NT2/D1 (cell line): ENCODE measurements at regions not wholly inside any gene's neighbourhood (a gene's known extent, or its start where the extent isn't known, plus 50 kb on each side); places are given as distances from the start of the nearest gene placed in this dataset.
"Not testable (repeated sequence)": the region's sequence is repeated elsewhere in the genome, so short reads cannot be mapped to it uniquely, and the experiment has no call there.

Experiments
- DNase-seq: peaks from one replicate; pipeline ENCODE4 v3.0.0-alpha.2; 2011; ENCODE audit warnings: low read depth, low spot score
- H3K27me3 ChIP-seq: 2 replicates; pipeline ENCODE4 v1.6.0; 2011; ENCODE audit warnings: mild to moderate bottlenecking; ENCODE audit not compliant: insufficient read length, insufficient read depth
- H3K36me3 ChIP-seq: 2 replicates; pipeline ENCODE4 v1.6.1; 2011; ENCODE audit warnings: mild to moderate bottlenecking, low read length, mixed read lengths; ENCODE audit not compliant: insufficient read depth, insufficient read length
- H3K4me1 ChIP-seq: 2 replicates; pipeline ENCODE4 v1.5.1; 2011; ENCODE audit not compliant: insufficient read depth, insufficient read length
- H3K4me3 ChIP-seq: 2 replicates; pipeline ENCODE4 v1.5.1; 2011; ENCODE audit warnings: low read depth; ENCODE audit not compliant: insufficient read length
- H3K9ac ChIP-seq: 2 replicates; pipeline ENCODE4 v1.6.0; 2011; ENCODE audit warnings: low read depth; ENCODE audit not compliant: insufficient read length
- H3K9me3 ChIP-seq: 2 replicates; pipeline ENCODE4 v1.5.1; 2011; ENCODE audit warnings: mild to moderate bottlenecking, low read length; ENCODE audit not compliant: insufficient read depth
- SUZ12 ChIP-seq: IDR thresholded peaks from 2 replicates; pipeline ENCODE4 v1.6.1; 2011; ENCODE audit not compliant: insufficient read length, insufficient read depth; ENCODE audit errors: extremely low read depth
- YY1 ChIP-seq: IDR thresholded peaks from 2 replicates; pipeline ENCODE4 v1.6.1; 2011; ENCODE audit not compliant: insufficient read length, insufficient read depth
- ZNF274 ChIP-seq: IDR thresholded peaks from 2 replicates; pipeline ENCODE4 v1.6.1; 2011; ENCODE audit warnings: mild to moderate bottlenecking, low read depth, low read length

DNA sequence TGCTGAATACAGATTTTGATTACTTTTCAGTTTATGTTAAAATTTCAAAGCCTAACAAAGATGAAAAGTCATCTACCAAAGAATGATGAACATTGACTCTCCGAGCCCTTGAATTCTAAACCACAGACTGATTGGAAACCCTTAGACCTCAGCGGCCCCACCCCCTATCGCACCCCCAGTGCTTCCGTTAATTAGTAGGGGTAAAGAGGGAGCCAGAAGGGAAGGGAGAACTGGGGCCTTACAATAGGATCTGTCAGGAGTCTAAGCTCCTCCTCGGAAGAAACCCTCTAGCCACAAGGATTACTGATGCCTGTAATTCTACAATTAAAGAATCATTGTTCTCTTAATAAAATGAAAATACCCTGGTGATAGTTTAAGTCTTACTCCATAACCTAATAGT lies 79.7 kb upstream of the JARID2 start:
- no peak for DNase-seq
- TF ChIP-seq YY1 (no peak), SUZ12 (no peak), ZNF274 (no peak)
- no peak overlapping the region for H3K4me3 ChIP-seq

DNA sequence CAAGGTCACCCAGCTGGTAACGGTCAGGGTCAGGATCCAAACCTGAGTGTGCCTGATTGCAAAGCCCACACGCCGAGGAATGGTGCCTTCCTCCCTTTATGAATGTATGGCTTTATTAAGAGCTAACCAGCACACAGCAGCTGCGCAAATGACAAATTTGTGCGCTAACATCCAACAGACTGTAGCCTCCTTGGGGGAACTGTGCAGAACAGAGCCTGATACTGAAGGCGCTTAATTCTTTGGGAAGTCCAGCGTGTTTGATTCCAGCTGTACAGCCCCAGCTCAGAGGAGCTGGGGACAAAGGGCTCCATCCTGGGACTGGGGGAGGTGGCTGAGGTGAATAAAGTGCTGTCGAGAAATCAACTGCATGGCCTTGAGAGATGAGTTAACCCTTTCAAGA lies 75.7 kb upstream of the JARID2 start:
- no peak overlapping the region for H3K9ac ChIP-seq
- H3K9me3 ChIP-seq: no peaks in the 10 kb centered on the region
- no peak overlapping the region for H3K4me3 ChIP-seq
- no peaks in the 10 kb centered on the region for H3K27me3 ChIP-seq
- no peaks in the 10 kb centered on the region for H3K4me1 ChIP-seq
- TF ChIP-seq YY1: no peak
- no peak for TF ChIP-seq ZNF274
- TF ChIP-seq SUZ12: no peak
- no peaks in the 10 kb centered on the region for H3K36me3 ChIP-seq
- DNase-seq: no peak

More for the DNA sequence above, 79.7 kb upstream of the JARID2 start:
- Histone ChIP-seq H3K4me1 (no peaks in the 10 kb centered on the region), H3K9me3 (no peaks in the 10 kb centered on the region), H3K27me3 (no peaks in the 10 kb centered on the region), H3K36me3 (no peaks in the 10 kb centered on the region), H3K9ac (no peak overlapping the region)

DNA sequence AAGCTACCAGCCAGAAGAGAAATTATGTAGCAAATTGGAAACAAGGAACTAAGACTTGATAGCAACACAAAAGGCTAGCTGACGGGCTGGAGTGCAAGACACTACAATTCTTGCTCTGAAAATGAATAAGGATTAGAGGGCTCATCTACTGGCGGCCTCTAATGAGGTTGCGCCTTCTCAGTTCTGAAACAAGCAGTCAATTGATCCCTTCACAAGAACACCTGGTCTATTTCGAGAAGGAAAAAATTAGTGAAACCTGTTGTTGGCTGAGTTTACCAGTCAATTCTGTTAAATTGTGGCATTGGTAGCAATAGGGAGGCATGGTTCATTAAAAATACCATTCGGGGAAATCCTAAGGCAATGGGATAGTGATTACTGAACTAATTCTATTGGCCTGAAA lies 74.8 kb upstream of the JARID2 start:
- Histone ChIP-seq H3K9me3 (no peaks in the 10 kb centered on the region), H3K4me1 (no peaks in the 10 kb centered on the region), H3K27me3 (no peaks in the 10 kb centered on the region), H3K4me3 (no peak overlapping the region), H3K36me3 (no peaks in the 10 kb centered on the region), H3K9ac (no peak overlapping the region)
- DNase-seq: no peak
- TF ChIP-seq ZNF274 (no peak), SUZ12 (no peak), YY1 (no peak)

DNA sequence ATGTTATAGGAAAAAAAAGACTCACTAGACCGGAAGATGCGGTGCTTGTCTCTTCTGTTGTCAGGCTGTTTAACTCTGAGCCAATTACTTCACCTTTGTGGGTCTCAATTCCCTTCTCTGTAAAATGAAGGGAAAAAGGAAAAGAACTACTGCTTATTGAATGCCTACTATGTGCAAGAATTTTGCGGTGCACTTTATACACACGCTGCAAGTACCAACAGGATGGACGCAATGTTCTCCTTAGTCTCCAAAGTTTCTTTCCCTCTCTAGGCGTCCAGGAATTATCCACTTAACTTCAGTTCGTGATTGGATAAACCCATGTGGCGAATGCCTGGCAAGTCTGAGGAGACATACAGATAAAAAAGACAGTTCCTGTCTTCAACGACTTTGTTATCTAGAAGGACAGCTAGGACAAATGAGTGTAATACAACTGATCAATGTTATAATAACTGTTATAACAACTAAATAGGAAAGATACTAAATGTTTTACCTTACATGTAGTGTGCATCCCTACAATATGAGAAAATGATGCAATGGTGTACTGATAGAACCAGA lies 69.0 kb upstream of the JARID2 start:
- H3K4me3 ChIP-seq: no peak overlapping the region
- H3K9me3 ChIP-seq: no peaks in the 10 kb centered on the region
- no peaks in the 10 kb centered on the region for H3K36me3 ChIP-seq
- no peak overlapping the region for H3K9ac ChIP-seq
- DNase-seq: no peak
- TF ChIP-seq SUZ12: no peak
- TF ChIP-seq ZNF274: no peak
- no peak for TF ChIP-seq YY1
- H3K4me1 ChIP-seq: no peaks in the 10 kb centered on the region
- H3K27me3 ChIP-seq: no peaks in the 10 kb centered on the region

DNA sequence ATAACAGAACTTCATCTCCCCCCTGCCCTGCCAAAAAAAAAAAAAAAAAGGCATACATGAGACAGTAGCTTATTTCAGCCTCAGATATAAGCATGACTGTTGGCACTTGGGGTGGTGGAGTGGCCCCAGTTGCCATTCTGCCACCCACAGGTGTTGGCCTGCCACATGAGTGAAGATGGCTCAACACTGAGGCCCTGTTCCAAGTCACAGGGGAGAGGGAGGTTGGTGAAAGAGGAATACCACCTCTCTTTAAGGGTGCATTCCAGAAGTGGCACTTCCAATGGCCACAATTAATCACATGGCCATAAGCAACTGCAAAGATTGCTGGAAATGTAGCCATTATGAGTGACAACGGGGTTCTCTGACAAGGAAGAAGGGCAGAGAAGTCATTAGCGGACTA lies 61.9 kb upstream of the JARID2 start:
- H3K36me3 ChIP-seq: no peaks in the 10 kb centered on the region
- no peaks in the 10 kb centered on the region for H3K9me3 ChIP-seq
- DNase-seq: no peak
- H3K27me3 ChIP-seq: no peaks in the 10 kb centered on the region
- no peak overlapping the region for H3K9ac ChIP-seq
- no peak overlapping the region for H3K4me3 ChIP-seq
- TF ChIP-seq ZNF274 (no peak), SUZ12 (no peak)
- no peaks in the 10 kb centered on the region for H3K4me1 ChIP-seq

DNA sequence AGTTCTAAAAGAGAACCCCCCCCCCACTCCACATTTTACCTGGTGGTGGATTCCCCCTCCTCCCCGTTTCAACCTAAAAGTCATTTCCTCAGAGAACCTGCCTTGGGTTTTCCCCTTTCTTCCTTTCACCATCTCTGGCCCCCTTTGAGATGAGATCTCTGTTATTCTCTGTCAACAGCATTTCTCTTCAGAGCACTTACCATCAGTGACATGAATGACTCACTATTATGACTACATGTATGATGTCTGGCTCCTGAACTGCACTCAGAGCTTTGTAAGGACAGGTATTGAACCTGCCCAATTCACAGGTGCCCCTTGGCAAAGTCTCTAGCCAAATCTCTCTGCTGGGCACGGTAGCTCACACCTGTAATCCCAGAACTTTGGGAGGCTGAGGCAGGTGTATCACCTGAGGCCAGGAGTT lies 61.4 kb upstream of the JARID2 start:
- no peak overlapping the region for H3K4me3 ChIP-seq
- no peaks in the 10 kb centered on the region for H3K4me1 ChIP-seq

DNA sequence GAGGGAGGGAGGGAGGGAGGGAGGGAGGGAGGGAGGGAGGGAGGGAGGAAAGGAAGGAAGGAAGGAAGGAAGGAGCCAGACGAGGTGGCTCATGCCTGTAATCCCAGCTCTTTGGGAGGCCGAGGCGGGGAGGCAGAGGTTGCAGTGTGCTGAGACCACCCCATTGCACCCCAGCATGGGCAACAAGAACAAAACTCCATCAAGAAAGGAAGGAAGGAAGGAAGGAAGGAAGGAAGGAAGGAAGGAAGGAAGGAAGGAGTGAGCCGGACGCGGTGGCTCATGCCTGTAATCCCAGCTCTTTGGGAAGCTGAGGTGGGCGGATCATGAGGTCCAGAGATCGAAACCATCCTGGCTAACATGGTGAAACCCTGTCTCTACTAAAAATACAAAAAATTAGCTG lies 60.8 kb upstream of the JARID2 start:
- H3K4me3 ChIP-seq, H3K4me1 ChIP-seq, DNase-seq: not testable (repeated sequence)

More for the DNA sequence above, 61.4 kb upstream of the JARID2 start:
- Histone ChIP-seq H3K27me3 (no peaks in the 10 kb centered on the region), H3K36me3 (no peaks in the 10 kb centered on the region), H3K9ac (no peak overlapping the region), H3K9me3 (no peaks in the 10 kb centered on the region)
- TF ChIP-seq SUZ12: no peak
- no peak for TF ChIP-seq ZNF274
- TF ChIP-seq YY1: no peak
- DNase-seq: no peak

DNA sequence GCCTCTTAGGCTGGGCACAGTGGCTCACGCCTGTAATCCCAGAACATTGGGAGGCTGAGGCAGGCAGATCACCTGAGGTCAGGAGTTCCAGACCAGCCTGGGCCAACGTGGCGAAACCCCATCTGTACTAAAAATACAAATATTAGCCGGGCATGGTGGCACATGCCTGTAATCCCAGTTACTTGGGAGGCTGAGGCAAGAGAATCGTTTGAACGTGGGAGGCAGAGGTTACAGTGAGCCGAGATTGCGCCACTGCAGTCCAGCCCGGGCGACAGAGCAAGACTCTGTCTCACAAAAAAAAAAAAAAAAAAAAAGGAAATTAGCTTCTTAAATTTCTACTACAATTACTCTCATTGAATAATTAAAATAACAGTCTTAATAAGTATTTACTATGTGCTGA lies 52.4 kb upstream of the JARID2 start:
- not testable (repeated sequence) for H3K9me3 ChIP-seq, H3K4me1 ChIP-seq, DNase-seq, H3K4me3 ChIP-seq, H3K9ac ChIP-seq, H3K36me3 ChIP-seq, H3K27me3 ChIP-seq

More for the DNA sequence above, 60.8 kb upstream of the JARID2 start:
- H3K36me3 ChIP-seq, H3K9ac ChIP-seq, H3K27me3 ChIP-seq, H3K9me3 ChIP-seq: not testable (repeated sequence)
